Gastrocnemius medialis (tissue), 4 donors: ENCODE measurements at regions not wholly inside any gene's neighbourhood (a gene's known extent, or its start where the extent isn't known, plus 50 kb on each side); places are given as distances from the start of the nearest gene placed in this dataset.

ENCODE experiments used
- ATAC-seq, 2 donors: fragments of 150-250 bp; one replicate each; pipeline ENCODE4 v1.9.1; 2016
- DNase-seq, 2 donors: peaks; one replicate each; pipeline ENCODE4 v3.0.0-alpha.2; 2019
- H3K27ac ChIP-seq, 4 donors: fragments of 200-600 bp; sonication (generic); 1 replicate in 1 of 4; 2 replicates in 3 of 4; pipeline ENCODE4 v1.5.1; 2016 to 2018; ENCODE audit warnings: mild to moderate bottlenecking in 2 of 4, moderate library complexity in 1 of 4
- H3K27me3 ChIP-seq, 3 donors: fragments of 200-600 bp; sonication (generic) in 2 of 3; 1 replicate in 1 of 3; 2 replicates in 2 of 3; pipeline versions ENCODE4 v1.5.1 to v1.6.0; 2016 to 2019; ENCODE audit warnings: mild to moderate bottlenecking in 1 of 3, moderate library complexity in 1 of 3
- H3K36me3 ChIP-seq, 2 donors: fragments of 200-600 bp; sonication (generic) in 1 of 2; one replicate each; pipeline ENCODE4 v1.5.1; 2017 to 2018
- H3K4me1 ChIP-seq, 2 donors: fragments of 200-600 bp; sonication (generic) in 1 of 2; one replicate each; pipeline ENCODE4 v1.5.1; 2016 to 2017; ENCODE audit warnings: mild to moderate bottlenecking in 2 of 2
- H3K4me3 ChIP-seq, 4 donors: fragments of 200-600 bp; sonication (generic) in 3 of 4; 1 replicate in 1 of 4; 2 replicates in 3 of 4; pipeline ENCODE4 v1.5.1; 2016 to 2019; ENCODE audit warnings: mild to moderate bottlenecking in 2 of 4
- H3K9me3 ChIP-seq, 3 donors: fragments of 200-600 bp; sonication (generic) in 2 of 3; 1 replicate in 1 of 3; 2 replicates in 2 of 3; pipeline ENCODE4 v1.5.1; 2016 to 2019
- POLR2A ChIP-seq, 2 donors: fragments of 450-650 bp; IDR thresholded peaks; one replicate each; pipeline ENCODE4 v1.6.1; 2017; ENCODE audit warnings: antibody characterized with exemption in 2 of 2, mild to moderate bottlenecking in 2 of 2, moderate library complexity in 2 of 2
- in situ Hi-C, 4 donors: fragments of 200-750 bp; cut with MboI; loops; one replicate each; pipeline versions ENCODE4 v1.15.0 to v1.8.0; 2017; ENCODE audit warnings: low sequenced_read_pairs in 4 of 4
- intact Hi-C: fragments of 100-400 bp; cut with DNase I; formaldehyde crosslinking; loops from one replicate; pipeline ENCODE4 v1.15.1; 2023; ENCODE audit warnings: low total_unique reads
- TF ChIP-seq, protein P1 (sequence below), 5 experiments: fragments of 450-650 bp in 3 of 5; fragments of 200-600 bp in 2 of 5; sonication (generic) in 2 of 5; IDR thresholded peaks in 4 of 5; conservative IDR thresholded peaks in 1 of 5; 1 replicate in 4 of 5; 2 replicates in 1 of 5; pipeline ENCODE4 v1.5.1; 2016 to 2019; ENCODE audit warnings: antibody characterized with exemption in 5 of 5, mild to moderate bottlenecking in 3 of 5, moderate library complexity in 3 of 5

DNA sequence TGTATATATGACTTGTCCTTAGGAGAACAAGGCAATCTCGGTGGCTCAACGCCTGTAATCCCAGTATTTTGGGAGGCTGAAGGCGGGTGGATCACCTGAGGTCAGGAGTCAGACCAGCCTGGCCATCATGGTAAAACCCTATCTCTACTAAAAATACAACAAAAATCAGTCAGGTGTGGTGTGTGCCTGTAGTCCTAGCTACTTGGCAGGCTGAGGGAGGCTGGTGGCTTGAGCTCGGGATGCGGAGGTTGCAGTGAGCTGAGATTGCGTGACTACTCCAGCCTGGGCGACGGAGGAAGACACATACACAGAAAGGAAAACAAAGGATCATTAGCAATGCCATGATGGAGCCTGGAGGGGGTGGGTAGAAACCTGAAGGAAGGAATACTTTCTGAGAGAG is 166.6 kb upstream of the RREB1 start:
- Histone ChIP-seq H3K27ac (peak overlapping the region in 1 of 4 donors; percentile 85), H3K36me3 (no peaks in the 10 kb centered on the region), H3K9me3 (no peaks in the 10 kb centered on the region), H3K27me3 (no peaks in the 10 kb centered on the region), H3K4me1 (peaks cover 13 to 18% of the 10 kb centered on the region in 2 donors), H3K4me3 (no peak overlapping the region)
- intact Hi-C loops = no loop called here
- ATAC-seq = no peak
- no peak for DNase-seq
- TF ChIP-seq, protein P1, sequence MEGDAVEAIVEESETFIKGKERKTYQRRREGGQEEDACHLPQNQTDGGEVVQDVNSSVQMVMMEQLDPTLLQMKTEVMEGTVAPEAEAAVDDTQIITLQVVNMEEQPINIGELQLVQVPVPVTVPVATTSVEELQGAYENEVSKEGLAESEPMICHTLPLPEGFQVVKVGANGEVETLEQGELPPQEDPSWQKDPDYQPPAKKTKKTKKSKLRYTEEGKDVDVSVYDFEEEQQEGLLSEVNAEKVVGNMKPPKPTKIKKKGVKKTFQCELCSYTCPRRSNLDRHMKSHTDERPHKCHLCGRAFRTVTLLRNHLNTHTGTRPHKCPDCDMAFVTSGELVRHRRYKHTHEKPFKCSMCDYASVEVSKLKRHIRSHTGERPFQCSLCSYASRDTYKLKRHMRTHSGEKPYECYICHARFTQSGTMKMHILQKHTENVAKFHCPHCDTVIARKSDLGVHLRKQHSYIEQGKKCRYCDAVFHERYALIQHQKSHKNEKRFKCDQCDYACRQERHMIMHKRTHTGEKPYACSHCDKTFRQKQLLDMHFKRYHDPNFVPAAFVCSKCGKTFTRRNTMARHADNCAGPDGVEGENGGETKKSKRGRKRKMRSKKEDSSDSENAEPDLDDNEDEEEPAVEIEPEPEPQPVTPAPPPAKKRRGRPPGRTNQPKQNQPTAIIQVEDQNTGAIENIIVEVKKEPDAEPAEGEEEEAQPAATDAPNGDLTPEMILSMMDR (IDR thresholded peaks at IDR 0.05 in 4 of 5, conservative IDR thresholded peaks at IDR 0.05 in 1 of 5) = no peak
- in situ Hi-C loops = loop anchor here in 2 of 4 donors (25.0 kb wide), 2 partner anchors 204 to 296 kb away; no protein-coding TSS in a partner anchor

DNA sequence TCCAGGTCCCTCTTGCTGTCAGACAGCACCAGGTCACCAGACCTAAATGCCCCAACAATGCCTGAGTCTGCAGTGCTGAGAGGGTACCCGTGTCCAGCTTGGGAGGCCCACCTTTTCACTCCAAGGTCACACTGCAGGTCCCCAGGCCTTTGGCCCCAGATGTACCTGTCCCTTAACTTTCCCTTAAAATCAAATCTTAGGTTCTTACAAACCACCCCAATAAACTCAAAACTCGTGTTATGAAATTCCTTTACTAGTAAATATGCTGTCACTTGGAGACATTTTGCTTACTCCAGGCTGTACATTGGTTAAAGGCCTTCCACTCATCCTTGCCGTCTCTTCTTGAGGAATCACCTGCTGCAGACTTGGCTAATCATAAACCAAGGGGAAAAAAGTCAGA is 165.7 kb upstream of the RREB1 start:
- Histone ChIP-seq H3K4me3 (no peak overlapping the region), H3K27me3 (no peaks in the 10 kb centered on the region), H3K27ac (peak overlapping the region; percentile 81 to 91 (median 83)), H3K9me3 (no peaks in the 10 kb centered on the region), H3K4me1 (peaks cover 13 to 18% of the 10 kb centered on the region in 2 donors), H3K36me3 (no peaks in the 10 kb centered on the region)
- DNase-seq = no peak
- TF ChIP-seq, protein P1 (IDR thresholded peaks at IDR 0.05 in 4 of 5, conservative IDR thresholded peaks at IDR 0.05 in 1 of 5) = no peak
- TF ChIP-seq POLR2A (IDR thresholded peaks at IDR 0.05) = no peak
- in situ Hi-C loops = loop anchor here in 2 of 4 donors (25.0 kb wide), 2 partner anchors 205 to 295 kb away; no protein-coding TSS in a partner anchor
- peak; percentile 24 to 32 for ATAC-seq
- intact Hi-C loops = no loop called here

GRCh38 chr6:6942831-6943230 is 164.9 kb upstream of the RREB1 start:
- H3K27ac ChIP-seq = peak overlapping the region; percentile 81 to 91 (median 83)
- H3K4me1 ChIP-seq = peaks cover 13 to 18% of the 10 kb centered on the region in 2 donors
- peak; percentile 98 to 99 for ATAC-seq
- peak overlapping the region in 3 of 4 donors; percentile 0 to 24 (median 7) for H3K4me3 ChIP-seq
- in situ Hi-C loops = loop anchor here in 2 of 4 donors (25.0 kb wide), 2 partner anchors 206 to 294 kb away; no protein-coding TSS in a partner anchor
- H3K9me3 ChIP-seq = no peaks in the 10 kb centered on the region
- no peaks in the 10 kb centered on the region for H3K36me3 ChIP-seq
- intact Hi-C loops = loop anchor here (1.0 kb wide), 1 partner anchor 32 kb away; no protein-coding TSS in a partner anchor
- DNase-seq = peak; percentile 85 to 93
- no peak for TF ChIP-seq POLR2A (IDR thresholded peaks at IDR 0.05)
- TF ChIP-seq, protein P1 (IDR thresholded peaks at IDR 0.05 in 4 of 5, conservative IDR thresholded peaks at IDR 0.05 in 1 of 5) = no peak
- no peaks in the 10 kb centered on the region for H3K27me3 ChIP-seq

DNA sequence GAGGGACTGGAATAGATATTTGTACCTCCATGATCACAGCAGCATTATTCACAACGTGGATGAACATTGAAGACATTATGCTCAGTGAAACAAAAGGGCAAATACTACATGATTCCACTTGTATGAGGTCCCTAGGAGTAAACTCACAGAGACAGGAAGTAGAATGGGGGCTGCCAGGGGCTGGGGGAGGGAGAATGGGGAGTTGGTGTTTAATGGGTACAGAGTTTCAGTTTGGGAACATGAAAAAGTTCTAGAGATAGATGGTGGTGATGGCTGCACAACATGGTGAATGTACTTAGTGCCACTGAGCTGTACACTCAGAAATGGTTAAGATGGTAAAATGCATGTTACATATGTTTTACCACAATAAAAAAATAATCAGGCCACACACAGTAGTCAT is 164.3 kb upstream of the RREB1 start:
- no peaks in the 10 kb centered on the region for H3K36me3 ChIP-seq
- DNase-seq (no peak), ATAC-seq (peak; percentile 3 to 29)
- peak overlapping the region; percentile 81 to 91 (median 83) for H3K27ac ChIP-seq
- in situ Hi-C loops (loop anchor here in 2 of 4 donors (25.0 kb wide), 2 partner anchors 206 to 294 kb away; no protein-coding TSS in a partner anchor), intact Hi-C loops (loop anchor here (1.0 kb wide), 1 partner anchor 32 kb away; no protein-coding TSS in a partner anchor)
- H3K9me3 ChIP-seq = no peaks in the 10 kb centered on the region
- H3K27me3 ChIP-seq = no peaks in the 10 kb centered on the region
- H3K4me1 ChIP-seq = peaks cover 13 to 18% of the 10 kb centered on the region in 2 donors
- H3K4me3 ChIP-seq = peak overlapping the region in 1 of 4 donors; percentile 0
- TF ChIP-seq, protein P1 (IDR thresholded peaks at IDR 0.05 in 4 of 5, conservative IDR thresholded peaks at IDR 0.05 in 1 of 5) = no peak
- no peak for TF ChIP-seq POLR2A (IDR thresholded peaks at IDR 0.05)
